ENCODE measurements at regions not wholly inside any gene's neighbourhood (a gene's known extent, or its start where the extent isn't known, plus 50 kb on each side); places are given as distances from the start of the nearest gene placed in this dataset.

GRCh38 chr16:5496013-5496412 lies 398.4 kb upstream of the EEF2KMT start:
- DNase-seq, result no peak

GRCh38 chr16:5490499-5490898 lies 392.9 kb upstream of the EEF2KMT start:
- DNase-seq, result no peak

GRCh38 chr16:5488581-5488980 lies 391.0 kb upstream of the EEF2KMT start:
- no peak for DNase-seq

- DNase-seq, result no peak
Measured at GRCh38 chr16:5487728-5488127, 390.1 kb upstream of the EEF2KMT start.

GRCh38 chr16:5482256-5482655 lies 384.7 kb upstream of the EEF2KMT start:
- DNase-seq, result no peak

GRCh38 chr16:5480431-5481195 lies 383.0 kb upstream of the EEF2KMT start:
- no peak for DNase-seq

GRCh38 chr16:5479926-5480325 lies 382.3 kb upstream of the EEF2KMT start:
- no peak for DNase-seq

GRCh38 chr16:5478036-5478435 lies 380.4 kb upstream of the EEF2KMT start:
- DNase-seq, result no peak

- DNase-seq, result no peak
Measured at GRCh38 chr16:5477251-5477650, 379.7 kb upstream of the EEF2KMT start.

- DNase-seq, result no peak
Measured at GRCh38 chr16:5472552-5472951, 375.0 kb upstream of the EEF2KMT start.

- DNase-seq, result no peak
Measured at GRCh38 chr16:5468488-5468887, 370.9 kb upstream of the EEF2KMT start.

- no peak for DNase-seq
Measured at GRCh38 chr16:5467552-5467951, 370.0 kb upstream of the EEF2KMT start.

- DNase-seq, result no peak
Measured at GRCh38 chr16:5466551-5466950, 369.0 kb upstream of the EEF2KMT start.

GRCh38 chr16:5465714-5466113 lies 368.1 kb upstream of the EEF2KMT start:
- DNase-seq, result no peak

- DNase-seq, result no peak
Measured at GRCh38 chr16:5463820-5464219, 366.2 kb upstream of the EEF2KMT start.

GRCh38 chr16:5461574-5461973 lies 364.0 kb upstream of the EEF2KMT start:
- no peak for DNase-seq

GRCh38 chr16:5461141-5461540 lies 363.5 kb upstream of the EEF2KMT start:
- DNase-seq, result no peak

- no peak for DNase-seq
Measured at GRCh38 chr16:5460701-5461100, 363.1 kb upstream of the EEF2KMT start.

GRCh38 chr16:5459863-5460262 lies 362.3 kb upstream of the EEF2KMT start:
- no peak for DNase-seq

- no peak for DNase-seq
Measured at GRCh38 chr16:5455110-5455509, 357.5 kb upstream of the EEF2KMT start.

- no peak for DNase-seq
Measured at GRCh38 chr16:5454349-5454748, 356.8 kb upstream of the EEF2KMT start.

- no peak for DNase-seq
Measured at GRCh38 chr16:5451641-5452040, 354.0 kb upstream of the EEF2KMT start.

GRCh38 chr16:5450409-5451104 lies 353.0 kb upstream of the EEF2KMT start:
- DNase-seq, result no peak

- DNase-seq, result no peak
Measured at GRCh38 chr16:5449901-5450300, 352.3 kb upstream of the EEF2KMT start.

- DNase-seq, result no peak
Measured at GRCh38 chr16:5448798-5449197, 351.2 kb upstream of the EEF2KMT start.

All from activated CD4-positive, alpha-beta T cell treated with anti-CD3 and anti-CD28 coated beads, Interleukin-2, amount 50 U/mL, for 1 hour (primary cell).